OCI-LY1 (cell line): ENCODE measurements at regions not wholly inside any gene's neighbourhood (a gene's known extent, or its start where the extent isn't known, plus 50 kb on each side); places are given as distances from the start of the nearest gene placed in this dataset.

ENCODE experiments used
- CTCF ChIP-seq: fragments of 200-600 bp; sonication (generic), shearing (Covaris generic); IDR thresholded peaks from 2 replicates; pipeline ENCODE4 v1.5.1; 2017; ENCODE audit warnings: mild to moderate bottlenecking, antibody characterized with exemption, low read length, moderate library complexity, mixed read lengths
- EZH2 ChIP-seq: fragments of 200-600 bp; sonication (generic), shearing (Covaris generic); IDR thresholded peaks from 2 replicates; pipeline ENCODE4 v1.8.0; 2017; ENCODE audit warnings: borderline replicate concordance, mixed run types, mild to moderate bottlenecking, antibody characterized with exemption, low read length, moderate library complexity, mixed read lengths

DNA sequence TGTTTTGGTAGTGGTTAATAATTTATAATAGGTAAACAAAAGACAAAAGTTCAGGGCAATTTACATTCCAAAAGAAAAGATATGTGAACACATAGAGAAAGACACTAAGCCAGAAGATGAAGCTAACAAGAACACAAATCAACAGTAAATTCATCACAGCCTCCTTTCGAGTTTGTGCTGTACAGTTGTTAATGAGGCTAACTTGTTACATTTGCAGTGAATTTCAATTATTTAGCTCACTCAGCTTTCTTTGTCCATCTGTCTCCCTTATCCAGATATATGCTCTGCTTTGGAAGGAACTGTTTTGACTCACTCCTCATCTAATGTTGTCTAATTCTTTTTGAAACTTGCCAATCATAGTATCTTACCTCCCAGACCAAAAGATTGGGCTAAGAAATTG, 423.3 kb upstream of the OLFM3 start:
- no peak for TF ChIP-seq CTCF
- no peak for TF ChIP-seq EZH2
